ENCODE measurements at regions not wholly inside any gene's neighbourhood (a gene's known extent, or its start where the extent isn't known, plus 50 kb on each side); places are given as distances from the start of the nearest gene placed in this dataset.

GRCh38 chr9:2285416-2286332, 270.5 kb downstream of the SMARCA2 start:
- no peaks in the 10 kb centered on the region for H3K9me3 ChIP-seq (ENCODE audit: low read length)
- POLR2A ChIA-PET, result no interaction called here
- H3K4me3 Mint-ChIP-seq, result no peak overlapping the region
- peaks cover 0 to 19% of the 10 kb centered on the region in 2 donors for H3K27me3 Mint-ChIP-seq
- H3K4me3 ChIP-seq (ENCODE audit: low read length), result no peak overlapping the region
- CTCF ChIA-PET, result no interaction called here
- no peak for DNase-seq
- H3K36me3 ChIP-seq (ENCODE audit: insufficient read depth, low read length), result no peaks in the 10 kb centered on the region
- H3K9me3 Mint-ChIP-seq, result no peaks in the 10 kb centered on the region
- H3K4me1 Mint-ChIP-seq, result no peaks in the 10 kb centered on the region
- H3K36me3 Mint-ChIP-seq, result no peaks in the 10 kb centered on the region
- H3K27me3 ChIP-seq (ENCODE audit: insufficient read depth, low read length, poor library complexity, severe bottlenecking), result no peaks in the 10 kb centered on the region
- no peaks in the 10 kb centered on the region for H3K4me1 ChIP-seq (ENCODE audit: insufficient read depth, low read length)
- H3K27ac Mint-ChIP-seq, result no peak overlapping the region
- H3K27ac ChIP-seq (ENCODE audit: low read depth, low read length), result no peak overlapping the region

- no peaks in the 10 kb centered on the region for H3K27me3 ChIP-seq (ENCODE audit: insufficient read depth, low read length, poor library complexity, severe bottlenecking)
- H3K4me3 Mint-ChIP-seq, result no peak overlapping the region
- POLR2A ChIA-PET, result no interaction called here
- H3K27ac ChIP-seq (ENCODE audit: low read depth, low read length), result no peak overlapping the region
- no peaks in the 10 kb centered on the region for H3K9me3 Mint-ChIP-seq
- H3K4me1 ChIP-seq (ENCODE audit: insufficient read depth, low read length), result no peaks in the 10 kb centered on the region
- H3K27me3 Mint-ChIP-seq, result peaks cover 0 to 25% of the 10 kb centered on the region in 2 donors
- H3K36me3 Mint-ChIP-seq, result no peaks in the 10 kb centered on the region
- CTCF ChIA-PET, result no interaction called here
- no peak overlapping the region for H3K27ac Mint-ChIP-seq
- no peaks in the 10 kb centered on the region for H3K36me3 ChIP-seq (ENCODE audit: insufficient read depth, low read length)
- no peak for DNase-seq
- H3K9me3 ChIP-seq (ENCODE audit: low read length), result no peaks in the 10 kb centered on the region
- no peak overlapping the region for H3K4me3 ChIP-seq (ENCODE audit: low read length)
- no peaks in the 10 kb centered on the region for H3K4me1 Mint-ChIP-seq
These were observed 271.2 kb downstream of the SMARCA2 start for GRCh38 chr9:2286333-2286705.

GRCh38 chr9:2286825-2287455, 271.8 kb downstream of the SMARCA2 start:
- Histone ChIP-seq H3K36me3 (ENCODE audit: insufficient read depth, low read length) (no peaks in the 10 kb centered on the region), H3K9me3 (ENCODE audit: low read length) (no peaks in the 10 kb centered on the region), H3K27me3 (ENCODE audit: insufficient read depth, low read length, poor library complexity, severe bottlenecking) (no peaks in the 10 kb centered on the region), H3K4me3 (ENCODE audit: low read length) (no peak overlapping the region), H3K4me1 (ENCODE audit: insufficient read depth, low read length) (no peaks in the 10 kb centered on the region), H3K27ac (ENCODE audit: low read depth, low read length) (no peak overlapping the region)
- Mint-ChIP-seq H3K27me3 (peaks cover 0 to 31% of the 10 kb centered on the region in 2 donors), H3K36me3 (no peaks in the 10 kb centered on the region), H3K9me3 (no peaks in the 10 kb centered on the region), H3K27ac (no peak overlapping the region), H3K4me3 (no peak overlapping the region), H3K4me1 (no peaks in the 10 kb centered on the region)
- ChIA-PET POLR2A (no interaction called here), CTCF (no interaction called here)
- DNase-seq, result no peak

GRCh38 chr9:2288309-2288708, 273.2 kb downstream of the SMARCA2 start:
- Mint-ChIP-seq H3K36me3 (no peaks in the 10 kb centered on the region), H3K9me3 (no peaks in the 10 kb centered on the region), H3K4me1 (no peaks in the 10 kb centered on the region), H3K27me3 (peaks cover 0 to 38% of the 10 kb centered on the region in 2 donors), H3K27ac (no peak overlapping the region), H3K4me3 (no peak overlapping the region)
- Histone ChIP-seq H3K36me3 (ENCODE audit: insufficient read depth, low read length) (no peaks in the 10 kb centered on the region), H3K4me1 (ENCODE audit: insufficient read depth, low read length) (no peaks in the 10 kb centered on the region), H3K4me3 (ENCODE audit: low read length) (no peak overlapping the region), H3K27ac (ENCODE audit: low read depth, low read length) (no peak overlapping the region), H3K27me3 (ENCODE audit: insufficient read depth, low read length, poor library complexity, severe bottlenecking) (no peaks in the 10 kb centered on the region), H3K9me3 (ENCODE audit: low read length) (no peaks in the 10 kb centered on the region)
- ChIA-PET CTCF (no interaction called here), POLR2A (no interaction called here)
- DNase-seq, result no peak

- H3K36me3 Mint-ChIP-seq, result no peaks in the 10 kb centered on the region
- H3K4me1 Mint-ChIP-seq, result no peaks in the 10 kb centered on the region
- Histone ChIP-seq H3K4me1 (ENCODE audit: insufficient read depth, low read length) (no peaks in the 10 kb centered on the region), H3K4me3 (ENCODE audit: low read length) (no peak overlapping the region), H3K36me3 (ENCODE audit: insufficient read depth, low read length) (no peaks in the 10 kb centered on the region), H3K27me3 (ENCODE audit: insufficient read depth, low read length, poor library complexity, severe bottlenecking) (no peaks in the 10 kb centered on the region), H3K9me3 (ENCODE audit: low read length) (no peaks in the 10 kb centered on the region), H3K27ac (ENCODE audit: low read depth, low read length) (no peak overlapping the region)
- ChIA-PET POLR2A (no interaction called here), CTCF (no interaction called here)
- peaks cover 0 to 35% of the 10 kb centered on the region in 2 donors for H3K27me3 Mint-ChIP-seq
- H3K9me3 Mint-ChIP-seq, result no peaks in the 10 kb centered on the region
- H3K4me3 Mint-ChIP-seq, result no peak overlapping the region
- no peak for DNase-seq
- no peak overlapping the region for H3K27ac Mint-ChIP-seq
These were observed 274.1 kb downstream of the SMARCA2 start for GRCh38 chr9:2289263-2289662.

- H3K9me3 Mint-ChIP-seq, result no peaks in the 10 kb centered on the region
- no peak overlapping the region for H3K4me3 Mint-ChIP-seq
- H3K27ac Mint-ChIP-seq, result no peak overlapping the region
- no peak overlapping the region for H3K27ac ChIP-seq (ENCODE audit: low read depth, low read length)
- H3K27me3 ChIP-seq (ENCODE audit: insufficient read depth, low read length, poor library complexity, severe bottlenecking), result no peaks in the 10 kb centered on the region
- peaks cover 2 to 39% of the 10 kb centered on the region in 2 donors for H3K27me3 Mint-ChIP-seq
- H3K4me1 ChIP-seq (ENCODE audit: insufficient read depth, low read length), result no peaks in the 10 kb centered on the region
- no peaks in the 10 kb centered on the region for H3K36me3 ChIP-seq (ENCODE audit: insufficient read depth, low read length)
- no peak for DNase-seq
- no peaks in the 10 kb centered on the region for H3K4me1 Mint-ChIP-seq
- no peaks in the 10 kb centered on the region for H3K9me3 ChIP-seq (ENCODE audit: low read length)
- H3K36me3 Mint-ChIP-seq, result no peaks in the 10 kb centered on the region
- no peak overlapping the region for H3K4me3 ChIP-seq (ENCODE audit: low read length)
- ChIA-PET CTCF (no interaction called here), POLR2A (no interaction called here)
These were observed 275.2 kb downstream of the SMARCA2 start for GRCh38 chr9:2290382-2290781.

GRCh38 chr9:2291980-2292704, 277.0 kb downstream of the SMARCA2 start:
- Mint-ChIP-seq H3K36me3 (no peaks in the 10 kb centered on the region), H3K9me3 (no peaks in the 10 kb centered on the region), H3K4me3 (no peak overlapping the region), H3K27ac (no peak overlapping the region), H3K4me1 (no peaks in the 10 kb centered on the region), H3K27me3 (peaks cover 10 to 35% of the 10 kb centered on the region in 2 donors)
- no peaks in the 10 kb centered on the region for H3K36me3 ChIP-seq (ENCODE audit: insufficient read depth, low read length)
- DNase-seq, result no peak
- no peak overlapping the region for H3K27ac ChIP-seq (ENCODE audit: low read depth, low read length)
- H3K9me3 ChIP-seq (ENCODE audit: low read length), result no peaks in the 10 kb centered on the region
- H3K4me1 ChIP-seq (ENCODE audit: insufficient read depth, low read length), result no peaks in the 10 kb centered on the region
- ChIA-PET CTCF (no interaction called here), POLR2A (no interaction called here)
- H3K27me3 ChIP-seq (ENCODE audit: insufficient read depth, low read length, poor library complexity, severe bottlenecking), result no peaks in the 10 kb centered on the region
- H3K4me3 ChIP-seq (ENCODE audit: low read length), result no peak overlapping the region

GRCh38 chr9:2292733-2293132, 277.6 kb downstream of the SMARCA2 start:
- Mint-ChIP-seq H3K9me3 (no peaks in the 10 kb centered on the region), H3K36me3 (no peaks in the 10 kb centered on the region)
- POLR2A ChIA-PET, result no interaction called here

More at GRCh38 chr9:2292733-2293132, 277.6 kb downstream of the SMARCA2 start:
- no peak for DNase-seq
- CTCF ChIA-PET, result no interaction called here
- Histone ChIP-seq H3K4me3 (ENCODE audit: low read length) (no peak overlapping the region), H3K36me3 (ENCODE audit: insufficient read depth, low read length) (no peaks in the 10 kb centered on the region), H3K27ac (ENCODE audit: low read depth, low read length) (no peak overlapping the region), H3K27me3 (ENCODE audit: insufficient read depth, low read length, poor library complexity, severe bottlenecking) (no peaks in the 10 kb centered on the region), H3K9me3 (ENCODE audit: low read length) (no peaks in the 10 kb centered on the region), H3K4me1 (ENCODE audit: insufficient read depth, low read length) (no peaks in the 10 kb centered on the region)
- Mint-ChIP-seq H3K27ac (no peak overlapping the region), H3K4me1 (no peaks in the 10 kb centered on the region), H3K4me3 (no peak overlapping the region), H3K27me3 (peaks cover 10 to 32% of the 10 kb centered on the region in 2 donors)

Data from CD8-positive, alpha-beta memory T cell (primary cell).